ENCODE measurements at regions not wholly inside any gene's neighbourhood (a gene's known extent, or its start where the extent isn't known, plus 50 kb on each side); places are given as distances from the start of the nearest gene placed in this dataset.

GRCh38 chr5:135709208-135709575 is 125.3 kb upstream of the SLC25A48 start:
- Mint-ChIP-seq H3K36me3 (ENCODE audit: insufficient read depth, unreplicated experiment) (no peaks in the 10 kb centered on the region), H3K27ac (ENCODE audit: low read depth, unreplicated experiment) (no peak overlapping the region), H3K4me3 (ENCODE audit: unreplicated experiment) (no peak overlapping the region), H3K27me3 (ENCODE audit: insufficient read depth, unreplicated experiment) (no peaks in the 10 kb centered on the region), H3K4me1 (ENCODE audit: insufficient read depth, unreplicated experiment) (peaks cover 9% of the 10 kb centered on the region), H3K9me3 (ENCODE audit: unreplicated experiment) (no peaks in the 10 kb centered on the region)
- ChIA-PET CTCF (interaction anchor here (1.3 to 2.5 kb wide), 4 partner anchors 20 to 157 kb away, joined by 4 to 10 read pairs (median 6); no protein-coding TSS in a partner anchor), POLR2A (no interaction called here)
- no TSS peak for BruUV-seq (replicated peaks)
- intact Hi-C loops (cut with micrococcal nuclease), result no loop called here
- TF ChIP-seq, protein P1, sequence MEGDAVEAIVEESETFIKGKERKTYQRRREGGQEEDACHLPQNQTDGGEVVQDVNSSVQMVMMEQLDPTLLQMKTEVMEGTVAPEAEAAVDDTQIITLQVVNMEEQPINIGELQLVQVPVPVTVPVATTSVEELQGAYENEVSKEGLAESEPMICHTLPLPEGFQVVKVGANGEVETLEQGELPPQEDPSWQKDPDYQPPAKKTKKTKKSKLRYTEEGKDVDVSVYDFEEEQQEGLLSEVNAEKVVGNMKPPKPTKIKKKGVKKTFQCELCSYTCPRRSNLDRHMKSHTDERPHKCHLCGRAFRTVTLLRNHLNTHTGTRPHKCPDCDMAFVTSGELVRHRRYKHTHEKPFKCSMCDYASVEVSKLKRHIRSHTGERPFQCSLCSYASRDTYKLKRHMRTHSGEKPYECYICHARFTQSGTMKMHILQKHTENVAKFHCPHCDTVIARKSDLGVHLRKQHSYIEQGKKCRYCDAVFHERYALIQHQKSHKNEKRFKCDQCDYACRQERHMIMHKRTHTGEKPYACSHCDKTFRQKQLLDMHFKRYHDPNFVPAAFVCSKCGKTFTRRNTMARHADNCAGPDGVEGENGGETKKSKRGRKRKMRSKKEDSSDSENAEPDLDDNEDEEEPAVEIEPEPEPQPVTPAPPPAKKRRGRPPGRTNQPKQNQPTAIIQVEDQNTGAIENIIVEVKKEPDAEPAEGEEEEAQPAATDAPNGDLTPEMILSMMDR (IDR thresholded peaks at IDR 0.05; ENCODE audit: unreplicated experiment), result no peak
- DNase-seq (ENCODE audit: unreplicated experiment), result no peak

GRCh38 chr5:135708481-135709207 is 125.8 kb upstream of the SLC25A48 start:
- no peak overlapping the region for H3K27ac Mint-ChIP-seq (ENCODE audit: low read depth, unreplicated experiment)
- H3K9me3 Mint-ChIP-seq (ENCODE audit: unreplicated experiment), result no peaks in the 10 kb centered on the region
- DNase-seq (ENCODE audit: unreplicated experiment), result no peak
- BruUV-seq (replicated peaks), result no TSS peak
- CTCF ChIA-PET, result interaction anchor here (0.6 to 2.5 kb wide), 5 partner anchors 8 to 157 kb away, joined by 3 to 10 read pairs (median 4); no protein-coding TSS in a partner anchor
- intact Hi-C loops (cut with micrococcal nuclease), result no loop called here
- no peaks in the 10 kb centered on the region for H3K27me3 Mint-ChIP-seq (ENCODE audit: insufficient read depth, unreplicated experiment)
- TF ChIP-seq, protein P1 (IDR thresholded peaks at IDR 0.05; ENCODE audit: unreplicated experiment), result no peak
- H3K36me3 Mint-ChIP-seq (ENCODE audit: insufficient read depth, unreplicated experiment), result no peaks in the 10 kb centered on the region
- POLR2A ChIA-PET, result interaction anchor here (0.6 kb wide), 1 partner anchor 58 kb away, joined by 3 read pairs; no protein-coding TSS in a partner anchor
- peaks cover 9% of the 10 kb centered on the region for H3K4me1 Mint-ChIP-seq (ENCODE audit: insufficient read depth, unreplicated experiment)
- H3K4me3 Mint-ChIP-seq (ENCODE audit: unreplicated experiment), result no peak overlapping the region

- H3K27ac Mint-ChIP-seq (ENCODE audit: low read depth, unreplicated experiment), result no peak overlapping the region
- no peak overlapping the region for H3K4me3 Mint-ChIP-seq (ENCODE audit: unreplicated experiment)
- BruUV-seq (replicated peaks), result no TSS peak
- CTCF ChIA-PET, result interaction anchor here (0.7 to 3.8 kb wide), 4 partner anchors 16 to 147 kb away, joined by 4 to 19 read pairs (median 6); no protein-coding TSS in a partner anchor
- TF ChIP-seq, protein P1 (IDR thresholded peaks at IDR 0.05; ENCODE audit: unreplicated experiment), result no peak
- no peak for DNase-seq (ENCODE audit: unreplicated experiment)
- H3K27me3 Mint-ChIP-seq (ENCODE audit: insufficient read depth, unreplicated experiment), result no peaks in the 10 kb centered on the region
- intact Hi-C loops (cut with micrococcal nuclease), result no loop called here
- H3K4me1 Mint-ChIP-seq (ENCODE audit: insufficient read depth, unreplicated experiment), result peaks cover 9% of the 10 kb centered on the region
- POLR2A ChIA-PET, result no interaction called here
- H3K36me3 Mint-ChIP-seq (ENCODE audit: insufficient read depth, unreplicated experiment), result no peaks in the 10 kb centered on the region
- no peaks in the 10 kb centered on the region for H3K9me3 Mint-ChIP-seq (ENCODE audit: unreplicated experiment)
Measured at GRCh38 chr5:135707302-135707701, 127.2 kb upstream of the SLC25A48 start.

- POLR2A ChIA-PET, result interaction anchor here (1.2 kb wide), 1 partner anchor 9 kb away, joined by 6 read pairs; no protein-coding TSS in a partner anchor
- no peak overlapping the region for H3K27ac Mint-ChIP-seq (ENCODE audit: low read depth, unreplicated experiment)
- TF ChIP-seq, protein P1 (IDR thresholded peaks at IDR 0.05; ENCODE audit: unreplicated experiment), result no peak
- H3K4me1 Mint-ChIP-seq (ENCODE audit: insufficient read depth, unreplicated experiment), result peaks cover 9% of the 10 kb centered on the region
- H3K36me3 Mint-ChIP-seq (ENCODE audit: insufficient read depth, unreplicated experiment), result no peaks in the 10 kb centered on the region
- no TSS peak for BruUV-seq (replicated peaks)
- no peaks in the 10 kb centered on the region for H3K27me3 Mint-ChIP-seq (ENCODE audit: insufficient read depth, unreplicated experiment)
- no peak for DNase-seq (ENCODE audit: unreplicated experiment)
- H3K9me3 Mint-ChIP-seq (ENCODE audit: unreplicated experiment), result no peaks in the 10 kb centered on the region
- CTCF ChIA-PET, result interaction anchor here (0.7 to 3.8 kb wide), 6 partner anchors 15 to 146 kb away, joined by 3 to 19 read pairs (median 4); no protein-coding TSS in a partner anchor
- intact Hi-C loops (cut with micrococcal nuclease), result no loop called here
- no peak overlapping the region for H3K4me3 Mint-ChIP-seq (ENCODE audit: unreplicated experiment)
Measured at GRCh38 chr5:135706893-135707292, 127.6 kb upstream of the SLC25A48 start.
